ENCODE measurements at regions not wholly inside any gene's neighbourhood (a gene's known extent, or its start where the extent isn't known, plus 50 kb on each side); places are given as distances from the start of the nearest gene placed in this dataset.
A peak's percentile ranks its signal among the peaks of the same experiment; 100 is the strongest.

DNA sequence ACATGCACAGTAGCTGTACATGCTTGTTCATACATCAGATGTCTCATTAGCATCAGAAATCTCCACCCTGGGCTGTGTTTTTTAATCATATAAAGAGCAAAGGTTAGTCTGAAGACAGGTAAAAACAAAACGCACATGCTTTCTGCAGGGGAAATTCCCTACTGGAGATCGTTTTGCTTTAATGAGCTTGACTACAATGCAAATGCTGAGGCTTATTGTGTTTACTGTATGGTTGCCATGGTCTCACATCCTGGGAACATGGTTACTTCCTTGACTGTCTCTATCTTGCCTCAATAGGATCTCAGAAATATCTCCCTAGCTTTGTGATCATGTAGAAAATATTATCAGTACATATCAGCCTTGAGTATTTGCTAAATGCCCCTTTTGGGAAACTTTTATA, 336.5 kb upstream of the TFPI start:
- peak; percentile 81 for FAIRE-seq
- no peaks in the 10 kb centered on the region for H3K79me2 ChIP-seq (ENCODE audit: control insufficient read depth in 1 of 2, insufficient read depth in 2 of 2, low read length in 2 of 2)
- TF ChIP-seq GABPA (IDR thresholded peaks at IDR 0.05; ENCODE audit: borderline replicate concordance, insufficient read depth, low read length): no peak
- TF ChIP-seq, protein P1, sequence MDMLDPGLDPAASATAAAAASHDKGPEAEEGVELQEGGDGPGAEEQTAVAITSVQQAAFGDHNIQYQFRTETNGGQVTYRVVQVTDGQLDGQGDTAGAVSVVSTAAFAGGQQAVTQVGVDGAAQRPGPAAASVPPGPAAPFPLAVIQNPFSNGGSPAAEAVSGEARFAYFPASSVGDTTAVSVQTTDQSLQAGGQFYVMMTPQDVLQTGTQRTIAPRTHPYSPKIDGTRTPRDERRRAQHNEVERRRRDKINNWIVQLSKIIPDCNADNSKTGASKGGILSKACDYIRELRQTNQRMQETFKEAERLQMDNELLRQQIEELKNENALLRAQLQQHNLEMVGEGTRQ (IDR thresholded peaks at IDR 0.05; ENCODE audit: low read length): no peak
- TF ChIP-seq TAF1 (IDR thresholded peaks at IDR 0.05; ENCODE audit: low read depth, low read length): no peak
- TF ChIP-seq HDAC2 (IDR thresholded peaks at IDR 0.05; ENCODE audit: borderline replicate concordance in 1 of 2, low read depth in 2 of 2, low read length in 2 of 2): no peak
- TF ChIP-seq NANOG (IDR thresholded peaks at IDR 0.05; ENCODE audit: insufficient read depth, low read depth, low read length, poor library complexity, severe bottlenecking): no peak
- no peak for TF ChIP-seq BACH1 (IDR thresholded peaks at IDR 0.05; ENCODE audit: low read length)
- no peak for TF ChIP-seq KDM1A (IDR thresholded peaks at IDR 0.05; ENCODE audit: borderline replicate concordance, low read length)
- TF ChIP-seq SIRT6 (IDR thresholded peaks at IDR 0.05; ENCODE audit: low read length): no peak
- TF ChIP-seq CTBP2 (IDR thresholded peaks at IDR 0.05; ENCODE audit: borderline replicate concordance, insufficient read depth, insufficient read length, low read length): no peak
- TF ChIP-seq, protein P2, sequence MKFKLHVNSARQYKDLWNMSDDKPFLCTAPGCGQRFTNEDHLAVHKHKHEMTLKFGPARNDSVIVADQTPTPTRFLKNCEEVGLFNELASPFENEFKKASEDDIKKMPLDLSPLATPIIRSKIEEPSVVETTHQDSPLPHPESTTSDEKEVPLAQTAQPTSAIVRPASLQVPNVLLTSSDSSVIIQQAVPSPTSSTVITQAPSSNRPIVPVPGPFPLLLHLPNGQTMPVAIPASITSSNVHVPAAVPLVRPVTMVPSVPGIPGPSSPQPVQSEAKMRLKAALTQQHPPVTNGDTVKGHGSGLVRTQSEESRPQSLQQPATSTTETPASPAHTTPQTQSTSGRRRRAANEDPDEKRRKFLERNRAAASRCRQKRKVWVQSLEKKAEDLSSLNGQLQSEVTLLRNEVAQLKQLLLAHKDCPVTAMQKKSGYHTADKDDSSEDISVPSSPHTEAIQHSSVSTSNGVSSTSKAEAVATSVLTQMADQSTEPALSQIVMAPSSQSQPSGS (IDR thresholded peaks at IDR 0.05; ENCODE audit: low read length): no peak
- no peak for TF ChIP-seq KDM5A (IDR thresholded peaks at IDR 0.05; ENCODE audit: low read length)
- no peak for TF ChIP-seq JUN (IDR thresholded peaks at IDR 0.05; ENCODE audit: low read depth, low read length)

More for the DNA sequence above, 336.5 kb upstream of the TFPI start:
- no peak for DNase-seq (ENCODE audit: low read depth in 1 of 2, low spot score in 2 of 2)
- H2BK20ac ChIP-seq (ENCODE audit: low read length): no peak overlapping the region
- H4K5ac ChIP-seq (ENCODE audit: insufficient read length, low read depth, low read length): no peak overlapping the region
- ChIA-PET CTCF (ENCODE audit: partially characterized antibody) (interaction anchor here (1.1 kb wide), 1 partner anchor 15 kb away, joined by 3 read pairs; no protein-coding TSS in a partner anchor), POLR2A (ENCODE audit: partially characterized antibody) (no interaction called here)
- H3K23ac ChIP-seq (ENCODE audit: insufficient read length): no peak overlapping the region
- no peak overlapping the region for H2BK120ac ChIP-seq (replicated peaks; ENCODE audit: low read depth, low read length)
- no peaks in the 10 kb centered on the region for H4K20me1 ChIP-seq (replicated peaks in 1 of 2; ENCODE audit: control insufficient read depth in 1 of 2, insufficient read depth in 2 of 2, low read length in 2 of 2)
- no peak overlapping the region for H3K18ac ChIP-seq (ENCODE audit: extremely low read depth, low read length)
- H2AK5ac ChIP-seq (ENCODE audit: low read depth, low read length): no peak overlapping the region
- no peak overlapping the region for H4K8ac ChIP-seq (ENCODE audit: extremely low read depth, insufficient read depth, low read length)
- no peaks in the 10 kb centered on the region for H3K36me3 ChIP-seq (ENCODE audit: control insufficient read depth in 2 of 4, insufficient read depth in 4 of 4, low read length in 3 of 4)
- no peak overlapping the region for H2BK5ac ChIP-seq (ENCODE audit: low read depth, low read length)
- no peak overlapping the region for H3K9ac ChIP-seq (replicated peaks in 1 of 4; ENCODE audit: extremely low read depth in 1 of 4, low read depth in 3 of 4, low read length in 3 of 4)
- no peaks in the 10 kb centered on the region; a peak in 1 of 7 replicates for H3K4me1 ChIP-seq (replicated peaks in 1 of 4; ENCODE audit: control insufficient read depth in 3 of 4, insufficient read depth in 4 of 4, low read length in 3 of 4)
- no peak overlapping the region for H3K14ac ChIP-seq (ENCODE audit: insufficient read length)
- H3K27ac ChIP-seq (ENCODE audit: low read depth, low read length): no peak overlapping the region
- H3K4me3 ChIP-seq (ENCODE audit: extremely low read depth in 1 of 4, insufficient read depth in 2 of 4, low read depth in 3 of 4, low read length in 4 of 4): no peak overlapping the region
- WGBS, 2 experiments (ENCODE audit: extremely low coverage in 1 of 2, insufficient coverage in 1 of 2, insufficient read length in 1 of 2, insufficient replicate concordance in 2 of 2, low coverage in 1 of 2, low lambda C conversion rate in 2 of 2, missing lambda C conversion rate in 1 of 2): 41% methylated on average over 2 of the region's 2 CpGs; no CpG with 5 or more reads in 1 of the 2 experiments
- H3K56ac ChIP-seq (replicated peaks; ENCODE audit: insufficient read length, low read depth, low read length): no peak overlapping the region
- H2AFZ ChIP-seq (ENCODE audit: low read length): no peak overlapping the region
- no peaks in the 10 kb centered on the region for H3K27me3 ChIP-seq (replicated peaks in 1 of 4; ENCODE audit: control insufficient read depth in 3 of 4, extremely low read depth in 1 of 4, insufficient read depth in 3 of 4, low read length in 3 of 4)
- H2BK12ac ChIP-seq (ENCODE audit: low read depth, low read length): no peak overlapping the region
- H2BK15ac ChIP-seq (ENCODE audit: low read length): no peak overlapping the region
- H3K9me3 ChIP-seq (ENCODE audit: insufficient read depth in 2 of 2, low read depth in 1 of 2, low read length in 1 of 2): no peaks in the 10 kb centered on the region
- H3K23me2 ChIP-seq (ENCODE audit: low read depth, low read length): no peaks in the 10 kb centered on the region
- H4K91ac ChIP-seq (replicated peaks; ENCODE audit: insufficient read length, low read length): no peak overlapping the region
- H3K4me2 ChIP-seq (ENCODE audit: insufficient read depth in 1 of 2, low read depth in 2 of 2, low read length in 2 of 2): no peak overlapping the region
- no peak overlapping the region for H3K4ac ChIP-seq (replicated peaks; ENCODE audit: insufficient read length, low read depth, low read length)
- H3K79me1 ChIP-seq (ENCODE audit: low read depth, low read length): no peaks in the 10 kb centered on the region

Measured in H1 (cell line).